ENCODE measurements at regions not wholly inside any gene's neighbourhood (a gene's known extent, or its start where the extent isn't known, plus 50 kb on each side); places are given as distances from the start of the nearest gene placed in this dataset.

DNA sequence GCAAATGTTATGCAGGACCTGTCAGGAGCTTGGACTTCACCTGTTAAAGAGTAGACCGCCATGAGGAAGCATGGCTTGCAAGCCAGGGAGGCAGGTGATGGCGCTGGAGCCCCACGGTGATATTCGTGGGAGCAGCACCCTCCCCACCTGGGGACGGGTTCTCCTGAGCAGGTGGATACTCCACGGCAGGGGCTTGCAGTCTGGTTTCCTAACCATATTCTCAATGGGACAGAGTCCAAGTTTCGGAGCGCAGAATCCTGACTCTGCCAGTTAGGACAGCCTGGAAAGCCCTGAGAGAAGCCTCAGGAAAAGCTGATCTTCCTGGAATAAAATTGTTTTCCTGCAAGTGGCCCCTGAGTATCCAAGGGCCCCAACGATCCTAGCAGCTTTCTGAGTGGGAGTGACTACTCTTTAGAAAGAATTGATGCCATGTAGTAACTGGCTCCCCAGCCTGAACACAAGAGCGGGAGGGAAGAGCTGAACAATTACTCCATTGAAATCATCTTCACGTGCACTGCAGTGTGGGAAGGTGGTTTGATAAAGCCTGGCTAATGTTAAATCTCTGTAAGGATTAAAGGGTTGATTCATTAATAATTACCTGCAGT, 146.3 kb upstream of the RAB4A start:
- FAIRE-seq (peak; percentile 60), DNase-seq (ENCODE audit: insufficient read length, low spot score) (no peak)
- TF ChIP-seq, protein P1, sequence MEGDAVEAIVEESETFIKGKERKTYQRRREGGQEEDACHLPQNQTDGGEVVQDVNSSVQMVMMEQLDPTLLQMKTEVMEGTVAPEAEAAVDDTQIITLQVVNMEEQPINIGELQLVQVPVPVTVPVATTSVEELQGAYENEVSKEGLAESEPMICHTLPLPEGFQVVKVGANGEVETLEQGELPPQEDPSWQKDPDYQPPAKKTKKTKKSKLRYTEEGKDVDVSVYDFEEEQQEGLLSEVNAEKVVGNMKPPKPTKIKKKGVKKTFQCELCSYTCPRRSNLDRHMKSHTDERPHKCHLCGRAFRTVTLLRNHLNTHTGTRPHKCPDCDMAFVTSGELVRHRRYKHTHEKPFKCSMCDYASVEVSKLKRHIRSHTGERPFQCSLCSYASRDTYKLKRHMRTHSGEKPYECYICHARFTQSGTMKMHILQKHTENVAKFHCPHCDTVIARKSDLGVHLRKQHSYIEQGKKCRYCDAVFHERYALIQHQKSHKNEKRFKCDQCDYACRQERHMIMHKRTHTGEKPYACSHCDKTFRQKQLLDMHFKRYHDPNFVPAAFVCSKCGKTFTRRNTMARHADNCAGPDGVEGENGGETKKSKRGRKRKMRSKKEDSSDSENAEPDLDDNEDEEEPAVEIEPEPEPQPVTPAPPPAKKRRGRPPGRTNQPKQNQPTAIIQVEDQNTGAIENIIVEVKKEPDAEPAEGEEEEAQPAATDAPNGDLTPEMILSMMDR (IDR thresholded peaks at IDR 0.05; ENCODE audit: insufficient read depth, missing control alignments), result no peak

DNA sequence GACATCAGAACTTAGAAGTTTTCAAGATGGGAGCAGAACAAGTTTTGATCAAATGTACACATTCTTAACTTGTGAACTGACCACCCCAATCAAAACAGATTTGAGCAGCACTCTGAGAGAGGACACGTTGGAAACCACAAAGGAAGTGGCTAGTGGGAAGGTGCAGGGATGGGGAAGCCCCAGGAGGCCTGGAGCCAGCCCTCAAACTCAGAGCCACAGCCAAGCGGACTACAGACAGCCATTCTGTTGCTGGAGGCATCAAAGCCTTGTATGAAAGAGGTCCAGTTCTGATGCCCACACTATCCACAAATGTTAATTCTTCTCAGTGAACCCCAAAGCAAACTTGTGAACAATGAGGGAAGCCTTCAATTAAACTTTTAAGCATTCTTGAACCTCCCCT, 143.6 kb upstream of the RAB4A start:
- FAIRE-seq (peak; percentile 58), DNase-seq (ENCODE audit: insufficient read length, low spot score) (no peak)
- TF ChIP-seq, protein P1 (IDR thresholded peaks at IDR 0.05; ENCODE audit: insufficient read depth, missing control alignments), result no peak

DNA sequence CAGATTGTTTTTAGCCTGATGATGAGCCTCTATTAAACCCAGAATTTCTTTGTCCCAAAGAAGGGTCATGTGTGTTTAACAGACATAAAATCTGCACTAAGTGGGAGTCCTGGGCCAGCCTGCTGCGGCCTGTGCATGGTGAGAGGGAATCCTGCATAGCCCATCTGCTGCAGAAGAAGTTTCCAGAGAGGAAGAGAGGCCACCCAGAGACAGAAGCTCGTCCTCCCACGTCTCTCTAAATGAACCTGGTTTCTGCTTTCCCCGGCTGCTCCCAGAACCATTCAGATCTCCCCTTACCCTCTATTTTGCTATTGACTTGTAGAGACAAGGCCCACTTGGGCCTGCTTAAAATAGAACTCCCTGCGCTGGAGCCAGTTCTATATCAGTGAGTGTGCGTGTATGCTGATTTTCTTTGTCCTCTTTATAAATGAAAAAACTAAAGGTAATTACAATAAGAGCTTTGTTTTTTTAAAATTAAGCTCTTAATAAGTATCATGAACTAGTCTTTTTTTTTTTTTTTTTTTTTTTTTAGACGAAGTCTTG, 142.8 kb upstream of the RAB4A start:
- DNase-seq (ENCODE audit: insufficient read length, low spot score), result no peak
- TF ChIP-seq, protein P1 (IDR thresholded peaks at IDR 0.05; ENCODE audit: insufficient read depth, missing control alignments), result no peak
- FAIRE-seq, result no peak

GRCh38 chr1:229129301-229130027, 141.4 kb upstream of the RAB4A start:
- TF ChIP-seq, protein P1 (IDR thresholded peaks at IDR 0.05; ENCODE audit: insufficient read depth, missing control alignments), result no peak
- no peak for DNase-seq (ENCODE audit: insufficient read length, low spot score)
- no peak for FAIRE-seq

DNA sequence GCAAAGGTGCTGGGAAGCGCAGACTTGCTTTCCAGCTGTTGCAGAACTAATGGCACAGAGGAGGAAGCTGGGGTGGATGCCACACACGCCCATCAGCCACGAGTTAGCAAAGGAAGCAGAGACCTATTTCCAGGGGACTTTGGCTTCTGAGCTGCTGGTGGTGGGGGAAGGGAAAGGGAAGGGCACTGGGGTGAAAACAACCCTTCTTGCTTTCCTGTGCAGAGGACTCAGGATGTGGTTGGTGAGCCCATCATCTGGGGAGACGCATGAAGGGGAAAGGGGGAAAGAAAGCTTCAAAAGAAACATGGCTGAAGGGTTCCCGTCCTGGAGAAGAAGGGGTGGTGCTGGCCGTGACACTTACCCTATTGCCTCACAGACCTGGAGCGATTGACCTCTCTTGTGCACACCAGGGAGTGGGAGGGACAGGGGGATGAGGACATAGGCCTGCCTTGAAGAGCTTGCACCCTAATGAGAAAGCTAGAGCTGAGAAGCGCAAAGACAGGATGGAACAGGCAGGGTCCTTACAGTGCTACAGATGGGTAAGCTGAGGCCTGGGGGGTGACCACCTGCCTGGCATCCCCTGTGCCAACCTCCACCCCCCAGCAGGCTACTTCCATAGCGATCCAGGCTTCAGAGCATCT, 140.8 kb upstream of the RAB4A start:
- FAIRE-seq (no peak), DNase-seq (ENCODE audit: insufficient read length, low spot score) (no peak)
- TF ChIP-seq, protein P1 (IDR thresholded peaks at IDR 0.05; ENCODE audit: insufficient read depth, missing control alignments), result no peak

DNA sequence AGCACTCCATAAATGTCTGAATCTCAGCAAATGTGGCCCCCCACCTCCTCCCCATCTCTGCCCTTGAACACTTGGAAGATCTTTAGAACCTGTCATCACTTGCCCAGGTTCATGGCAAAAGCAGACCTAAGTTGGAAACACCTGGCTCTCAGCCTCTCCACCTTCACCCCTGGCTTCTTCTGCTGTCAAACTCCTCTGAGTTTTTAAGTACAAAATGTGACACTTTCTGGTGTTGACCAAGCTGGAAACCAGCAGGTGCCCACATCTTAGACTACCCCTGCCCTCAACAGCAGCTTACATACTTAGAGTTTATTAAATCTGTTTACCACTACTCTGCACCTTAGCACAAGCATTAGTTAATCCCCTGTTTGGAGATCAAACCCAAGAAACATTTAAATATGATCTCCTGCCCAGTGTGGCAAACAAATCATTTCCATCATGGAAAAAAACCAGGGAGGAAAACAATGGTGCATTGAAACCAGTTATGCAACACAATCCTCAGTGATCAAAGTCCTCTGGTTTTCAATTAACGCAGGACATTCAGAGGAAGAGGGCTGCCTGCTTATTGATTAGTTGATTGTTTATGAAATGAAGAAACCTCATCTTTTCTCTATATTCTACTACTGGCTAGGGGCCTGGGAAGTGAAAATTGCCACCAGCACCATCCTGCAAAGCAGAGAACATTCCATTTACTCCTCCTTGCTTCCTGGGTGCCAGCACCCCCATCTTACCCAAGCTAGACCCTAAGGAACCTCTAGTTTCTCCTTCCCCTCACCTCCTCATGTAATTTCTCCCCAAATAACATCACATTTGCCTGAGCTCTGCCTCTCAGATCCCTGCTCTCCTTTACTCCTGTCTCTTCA, 139.4 kb upstream of the RAB4A start:
- TF ChIP-seq, protein P1 (IDR thresholded peaks at IDR 0.05; ENCODE audit: insufficient read depth, missing control alignments), result no peak
- FAIRE-seq (peak; percentile 69), DNase-seq (ENCODE audit: insufficient read length, low spot score) (no peak)
